ENCODE measurements at regions not wholly inside any gene's neighbourhood (a gene's known extent, or its start where the extent isn't known, plus 50 kb on each side); places are given as distances from the start of the nearest gene placed in this dataset.

- Histone ChIP-seq H2AFZ (ENCODE audit: low read depth, low read length, poor library complexity, severe bottlenecking) (no peak overlapping the region), H3K27me3 (ENCODE audit: insufficient read depth, low read length) (no peaks in the 10 kb centered on the region), H4K20me1 (ENCODE audit: insufficient read depth) (no peaks in the 10 kb centered on the region), H3K4me1 (ENCODE audit: control insufficient read depth in 1 of 2, insufficient read depth in 2 of 2, low read length in 2 of 2) (no peaks in the 10 kb centered on the region), H3K4me2 (ENCODE audit: low read length) (no peak overlapping the region), H3K27ac (ENCODE audit: low read depth, low read length) (no peak overlapping the region), H3K9ac (ENCODE audit: low read length) (no peak overlapping the region), H3K9me2 (ENCODE audit: insufficient read depth) (no peaks in the 10 kb centered on the region), H3K4me3 (replicated peaks in 1 of 2; ENCODE audit: low read depth in 1 of 2, low read length in 2 of 2) (no peak overlapping the region), H3K36me3 (ENCODE audit: control insufficient read depth in 1 of 2, insufficient read depth in 2 of 2, low read length in 2 of 2) (no peaks in the 10 kb centered on the region), H3K79me2 (ENCODE audit: insufficient read depth, low read length) (no peaks in the 10 kb centered on the region), H3K9me3 (ENCODE audit: control insufficient read depth in 1 of 2, insufficient read depth in 1 of 2, low read depth in 1 of 2, low read length in 2 of 2) (no peaks in the 10 kb centered on the region)
- POLR2A ChIA-PET: no interaction called here
- CTCF ChIA-PET: no interaction called here
- no peak for DNase-seq (ENCODE audit: low read depth, low spot score)
- RAD21 ChIA-PET (ENCODE audit: low non-redundant PET in 1 of 2, low total read pairs in 2 of 2, uncharacterized antibody in 2 of 2, unreplicated experiment in 2 of 2): no interaction called here
- ATAC-seq: no peak
- no TSS peak for BruUV-seq (replicated peaks)
- TF ChIP-seq POLR2A (IDR thresholded peaks at IDR 0.05; ENCODE audit: borderline replicate concordance, extremely low read depth, insufficient read depth, insufficient read length) (no peak), ATF3 (IDR thresholded peaks at IDR 0.05) (no peak), RAD21 (IDR thresholded peaks at IDR 0.05; ENCODE audit: low read depth) (no peak), SP1 (IDR thresholded peaks at IDR 0.05; ENCODE audit: low read depth) (no peak), TCF7L2 (IDR thresholded peaks at IDR 0.05; ENCODE audit: borderline replicate concordance, extremely low read depth, insufficient read depth, insufficient read length) (no peak), POLR2AphosphoS5 (IDR thresholded peaks at IDR 0.05; ENCODE audit: low read depth, low read length) (no peak), CBX3 (IDR thresholded peaks at IDR 0.05; ENCODE audit: low read depth) (no peak), YY1 (IDR thresholded peaks at IDR 0.05; ENCODE audit: extremely low read depth, insufficient replicate concordance, low read depth, low read length) (no peak), CEBPB (IDR thresholded peaks at IDR 0.05; ENCODE audit: low read depth) (no peak), ELF1 (IDR thresholded peaks at IDR 0.05; ENCODE audit: borderline replicate concordance, low read depth) (no peak), CTCF (IDR thresholded peaks at IDR 0.05 in 2 of 3, conservative IDR thresholded peaks at IDR 0.05 in 1 of 3; ENCODE audit: borderline replicate concordance in 1 of 3, insufficient read depth in 1 of 3, low read depth in 2 of 3, low read length in 2 of 3) (no peak), REST (IDR thresholded peaks at IDR 0.05; ENCODE audit: low read depth) (no peak), EGR1 (IDR thresholded peaks at IDR 0.05; ENCODE audit: low read depth) (no peak), JUND (IDR thresholded peaks at IDR 0.05) (no peak), SIN3A (IDR thresholded peaks at IDR 0.05; ENCODE audit: low read depth) (no peak)
- TF ChIP-seq, protein P1, sequence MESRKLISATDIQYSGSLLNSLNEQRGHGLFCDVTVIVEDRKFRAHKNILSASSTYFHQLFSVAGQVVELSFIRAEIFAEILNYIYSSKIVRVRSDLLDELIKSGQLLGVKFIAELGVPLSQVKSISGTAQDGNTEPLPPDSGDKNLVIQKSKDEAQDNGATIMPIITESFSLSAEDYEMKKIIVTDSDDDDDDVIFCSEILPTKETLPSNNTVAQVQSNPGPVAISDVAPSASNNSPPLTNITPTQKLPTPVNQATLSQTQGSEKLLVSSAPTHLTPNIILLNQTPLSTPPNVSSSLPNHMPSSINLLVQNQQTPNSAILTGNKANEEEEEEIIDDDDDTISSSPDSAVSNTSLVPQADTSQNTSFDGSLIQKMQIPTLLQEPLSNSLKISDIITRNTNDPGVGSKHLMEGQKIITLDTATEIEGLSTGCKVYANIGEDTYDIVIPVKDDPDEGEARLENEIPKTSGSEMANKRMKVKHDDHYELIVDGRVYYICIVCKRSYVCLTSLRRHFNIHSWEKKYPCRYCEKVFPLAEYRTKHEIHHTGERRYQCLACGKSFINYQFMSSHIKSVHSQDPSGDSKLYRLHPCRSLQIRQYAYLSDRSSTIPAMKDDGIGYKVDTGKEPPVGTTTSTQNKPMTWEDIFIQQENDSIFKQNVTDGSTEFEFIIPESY (IDR thresholded peaks at IDR 0.05; ENCODE audit: extremely low read depth, insufficient replicate concordance, low read length): no peak
- TF ChIP-seq, protein P2, sequence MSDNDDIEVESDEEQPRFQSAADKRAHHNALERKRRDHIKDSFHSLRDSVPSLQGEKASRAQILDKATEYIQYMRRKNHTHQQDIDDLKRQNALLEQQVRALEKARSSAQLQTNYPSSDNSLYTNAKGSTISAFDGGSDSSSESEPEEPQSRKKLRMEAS (IDR thresholded peaks at IDR 0.05): no peak
- intact Hi-C loops (cut with micrococcal nuclease): no loop called here
Observed at GRCh38 chr11:106581399-106581798, 436.9 kb downstream of the GUCY1A2 start.
